ENCODE measurements at regions not wholly inside any gene's neighbourhood (a gene's known extent, or its start where the extent isn't known, plus 50 kb on each side); places are given as distances from the start of the nearest gene placed in this dataset.
A peak's percentile ranks its signal among the peaks of the same experiment; 100 is the strongest.

DNA sequence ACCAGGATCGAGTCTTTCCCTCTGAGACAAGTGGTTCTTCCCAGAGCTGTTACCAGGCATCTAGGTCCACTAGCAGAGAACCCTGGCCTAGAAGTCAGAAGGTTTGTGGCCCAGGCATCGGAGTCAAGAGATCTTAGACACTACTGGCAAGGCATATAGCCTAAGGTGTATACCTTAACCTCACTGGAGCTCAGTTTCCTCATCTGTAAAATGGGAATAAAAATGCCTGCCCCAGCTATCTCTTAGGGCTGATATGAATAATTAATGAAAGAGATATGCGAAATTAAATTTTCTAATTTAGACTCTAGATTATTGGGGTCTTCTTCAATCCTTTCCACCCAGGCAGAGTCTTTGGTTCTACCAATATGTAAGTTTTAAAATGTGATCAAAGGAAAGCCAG lies 60.5 kb upstream of the NLK start:
- no peak for DNase-seq (ENCODE audit: insufficient read length, low spot score)
- no peak for FAIRE-seq

DNA sequence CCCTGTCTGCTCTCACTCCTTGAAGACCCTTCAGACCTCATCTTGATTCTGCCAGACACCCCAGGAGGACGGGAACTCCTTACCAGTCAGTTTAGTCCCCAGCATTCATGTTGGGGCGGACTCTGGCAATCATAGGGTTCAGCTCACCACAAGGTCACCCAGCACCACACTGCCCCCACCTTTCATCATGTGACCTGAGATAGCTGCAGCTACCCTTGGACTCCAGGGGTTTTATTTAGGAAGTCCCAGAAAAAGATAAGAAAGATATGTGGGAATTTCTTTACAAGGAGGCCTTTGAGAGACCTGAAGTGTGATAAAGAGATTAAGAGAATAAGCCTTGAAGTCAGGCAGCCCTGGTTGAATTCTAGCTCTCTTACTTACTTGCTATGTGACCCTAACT lies 59.8 kb upstream of the NLK start:
- DNase-seq (ENCODE audit: insufficient read length, low spot score), result no peak
- TF ChIP-seq, protein P1, sequence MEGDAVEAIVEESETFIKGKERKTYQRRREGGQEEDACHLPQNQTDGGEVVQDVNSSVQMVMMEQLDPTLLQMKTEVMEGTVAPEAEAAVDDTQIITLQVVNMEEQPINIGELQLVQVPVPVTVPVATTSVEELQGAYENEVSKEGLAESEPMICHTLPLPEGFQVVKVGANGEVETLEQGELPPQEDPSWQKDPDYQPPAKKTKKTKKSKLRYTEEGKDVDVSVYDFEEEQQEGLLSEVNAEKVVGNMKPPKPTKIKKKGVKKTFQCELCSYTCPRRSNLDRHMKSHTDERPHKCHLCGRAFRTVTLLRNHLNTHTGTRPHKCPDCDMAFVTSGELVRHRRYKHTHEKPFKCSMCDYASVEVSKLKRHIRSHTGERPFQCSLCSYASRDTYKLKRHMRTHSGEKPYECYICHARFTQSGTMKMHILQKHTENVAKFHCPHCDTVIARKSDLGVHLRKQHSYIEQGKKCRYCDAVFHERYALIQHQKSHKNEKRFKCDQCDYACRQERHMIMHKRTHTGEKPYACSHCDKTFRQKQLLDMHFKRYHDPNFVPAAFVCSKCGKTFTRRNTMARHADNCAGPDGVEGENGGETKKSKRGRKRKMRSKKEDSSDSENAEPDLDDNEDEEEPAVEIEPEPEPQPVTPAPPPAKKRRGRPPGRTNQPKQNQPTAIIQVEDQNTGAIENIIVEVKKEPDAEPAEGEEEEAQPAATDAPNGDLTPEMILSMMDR (IDR thresholded peaks at IDR 0.05; ENCODE audit: insufficient read depth, missing control alignments), result no peak
- FAIRE-seq, result no peak

More for the DNA sequence above, 60.5 kb upstream of the NLK start:
- TF ChIP-seq, protein P1 (IDR thresholded peaks at IDR 0.05; ENCODE audit: insufficient read depth, missing control alignments), result no peak

DNA sequence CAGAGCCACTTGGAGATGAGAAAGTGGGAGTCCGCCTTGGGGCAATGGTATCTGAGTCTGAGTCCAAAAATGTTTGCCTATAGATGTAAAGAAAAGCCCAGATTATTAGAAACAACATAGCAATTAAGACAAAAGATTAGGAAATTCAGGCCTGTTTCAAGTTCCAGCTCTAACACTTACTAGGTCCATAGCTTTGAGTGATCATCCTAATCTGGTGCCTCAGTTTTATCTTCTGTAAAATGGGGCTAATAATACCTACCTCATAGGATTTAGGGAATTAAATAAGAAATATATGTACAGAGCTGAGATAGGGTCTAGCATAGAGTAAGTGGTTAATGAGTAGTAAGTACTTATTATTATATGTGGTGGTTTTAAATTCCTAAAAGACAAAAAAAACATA lies 58.6 kb upstream of the NLK start:
- FAIRE-seq, result peak; percentile 75
- TF ChIP-seq, protein P1 (IDR thresholded peaks at IDR 0.05; ENCODE audit: insufficient read depth, missing control alignments), result no peak
- no peak for DNase-seq (ENCODE audit: insufficient read length, low spot score)

- no peak for DNase-seq (ENCODE audit: insufficient read length, low spot score)
- TF ChIP-seq, protein P1 (IDR thresholded peaks at IDR 0.05; ENCODE audit: insufficient read depth, missing control alignments), result no peak
- FAIRE-seq, result peak; percentile 6
Measured at GRCh38 chr17:27984404-27984803, 58.1 kb upstream of the NLK start.

DNA sequence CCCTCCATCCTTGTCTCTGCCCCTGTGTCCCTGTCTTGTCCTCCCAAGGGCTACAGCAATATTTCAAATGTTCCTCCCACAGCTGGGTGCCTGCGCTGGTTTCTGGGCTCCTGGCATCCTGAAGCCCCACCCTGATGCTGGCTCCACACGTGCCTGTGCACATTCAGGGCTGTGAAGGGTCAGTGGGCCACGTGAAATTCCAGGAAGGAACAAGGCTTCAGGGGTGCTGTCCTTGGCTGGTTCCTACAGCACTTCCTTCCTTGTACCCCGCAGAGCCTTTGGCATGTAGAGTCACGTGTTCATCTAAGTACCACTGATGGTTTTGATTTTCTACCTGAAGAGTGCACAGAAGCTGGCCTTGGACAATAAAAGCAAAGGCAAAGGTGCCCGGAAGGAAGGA lies 57.7 kb upstream of the NLK start:
- FAIRE-seq (no peak), DNase-seq (ENCODE audit: insufficient read length, low spot score) (no peak)
- TF ChIP-seq, protein P1 (IDR thresholded peaks at IDR 0.05; ENCODE audit: insufficient read depth, missing control alignments), result no peak

DNA sequence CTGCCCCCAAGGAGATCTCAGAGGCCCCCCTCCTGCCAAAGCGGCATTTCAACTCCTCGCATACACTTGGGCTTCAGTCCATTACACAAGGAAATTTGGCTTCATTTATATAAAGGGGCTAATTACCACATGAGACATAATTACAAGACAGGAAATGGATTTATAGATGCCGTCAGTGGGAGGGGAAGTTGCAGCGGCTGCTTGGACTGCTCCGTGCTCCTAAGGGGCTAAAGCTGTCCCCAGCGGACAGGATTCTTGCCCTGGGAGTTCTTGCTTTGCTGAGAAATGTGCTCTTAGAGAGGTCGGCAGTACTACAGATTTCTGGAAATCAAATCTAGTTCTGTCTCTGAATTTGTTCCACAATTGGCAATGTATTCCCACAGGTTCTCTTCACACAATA lies 57.2 kb upstream of the NLK start:
- TF ChIP-seq, protein P1 (IDR thresholded peaks at IDR 0.05; ENCODE audit: insufficient read depth, missing control alignments), result no peak
- FAIRE-seq, result no peak
- DNase-seq (ENCODE audit: insufficient read length, low spot score), result no peak

- DNase-seq (ENCODE audit: insufficient read length, low spot score) (no peak), FAIRE-seq (no peak)
- TF ChIP-seq, protein P1 (IDR thresholded peaks at IDR 0.05; ENCODE audit: insufficient read depth, missing control alignments), result no peak
Measured at GRCh38 chr17:27985736-27986399, 56.6 kb upstream of the NLK start.

Data from D721Med (cell line).